HG02852 (cell line): ENCODE measurements at regions not wholly inside any gene's neighbourhood (a gene's known extent, or its start where the extent isn't known, plus 50 kb on each side); places are given as distances from the start of the nearest gene placed in this dataset.

Experiments used
- ATAC-seq: cut with Tn5 transposase; IDR thresholded peaks from one replicate; pipeline ENCODE4 v1.9.1; 2021; ENCODE audit warnings: mild to moderate bottlenecking, moderate library complexity; ENCODE audit not compliant: unreplicated experiment

DNA sequence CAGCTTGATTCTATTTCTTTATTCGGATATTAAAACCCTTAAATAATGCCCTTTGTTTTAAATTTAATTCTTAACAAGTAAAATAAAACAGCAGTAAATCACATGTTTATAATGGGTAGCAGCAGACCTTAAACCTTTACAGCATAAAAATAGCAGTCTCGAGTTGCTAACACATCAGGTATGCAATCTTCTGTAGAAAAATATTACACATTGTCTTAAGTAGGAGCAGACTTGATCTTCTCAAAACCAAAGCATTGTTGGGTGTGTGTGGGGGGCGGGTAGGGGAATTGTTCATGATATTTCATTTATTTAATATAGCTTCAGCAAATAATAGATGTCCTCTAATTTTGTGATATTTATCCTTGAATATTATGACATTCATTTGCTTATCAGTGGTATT, 331.4 kb downstream of the PCDH7 start:
- no peak for ATAC-seq

DNA sequence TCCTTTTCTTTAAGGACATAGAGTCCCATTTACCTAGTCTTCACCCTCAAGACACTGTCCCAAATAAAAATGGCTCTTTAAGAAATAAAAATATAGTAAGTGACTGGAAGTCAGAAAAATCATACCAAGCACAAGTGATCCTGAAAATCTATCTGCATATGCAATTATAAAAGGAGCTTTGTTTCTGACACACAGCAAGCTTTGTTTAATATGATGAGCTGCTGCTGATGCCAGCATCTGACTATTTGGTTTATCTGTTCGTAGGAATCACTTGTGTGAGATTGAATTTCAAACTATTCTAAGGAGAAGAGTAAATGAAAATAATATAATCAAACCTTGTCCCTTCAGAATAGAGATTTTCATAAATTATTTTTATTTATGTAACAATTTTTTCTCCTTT, 332.4 kb downstream of the PCDH7 start:
- ATAC-seq = no peak

DNA sequence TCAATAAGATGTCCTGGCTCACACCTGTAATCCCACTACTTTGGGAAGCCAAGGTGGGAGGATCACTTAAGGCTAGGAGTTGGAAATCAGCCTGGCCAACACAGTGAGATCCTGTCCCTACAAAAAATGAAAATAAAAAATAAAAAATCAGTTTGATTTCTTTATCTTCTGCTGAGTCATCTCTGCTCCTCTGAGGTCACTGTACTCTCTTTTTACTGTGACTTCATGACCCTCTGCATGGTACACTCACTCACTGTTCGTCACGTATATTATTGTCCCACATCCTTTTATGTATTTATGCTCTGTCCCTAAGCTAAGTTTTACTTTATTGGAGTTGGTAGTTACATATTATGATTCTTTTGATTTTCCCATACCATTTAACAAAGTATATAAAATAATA, 333.3 kb downstream of the PCDH7 start:
- no peak for ATAC-seq

DNA sequence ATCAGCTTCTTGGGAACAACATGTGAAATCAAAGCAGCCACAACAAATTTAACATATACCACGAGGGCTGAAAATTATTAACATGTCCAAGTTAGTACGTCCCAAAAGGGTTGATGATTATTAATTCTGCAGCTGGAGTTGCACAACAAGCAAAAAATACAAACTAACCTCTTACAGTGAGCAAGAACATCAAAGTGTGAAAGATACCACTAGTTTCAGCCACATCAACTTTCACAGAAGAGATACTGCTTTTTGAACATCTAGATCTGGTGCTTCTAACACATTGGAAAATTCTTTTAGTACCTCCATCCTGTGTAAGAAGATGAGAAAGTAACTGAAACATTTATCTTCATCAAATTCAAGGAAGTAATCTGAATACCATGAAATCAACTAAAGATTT, 334.1 kb downstream of the PCDH7 start:
- ATAC-seq = no peak

DNA sequence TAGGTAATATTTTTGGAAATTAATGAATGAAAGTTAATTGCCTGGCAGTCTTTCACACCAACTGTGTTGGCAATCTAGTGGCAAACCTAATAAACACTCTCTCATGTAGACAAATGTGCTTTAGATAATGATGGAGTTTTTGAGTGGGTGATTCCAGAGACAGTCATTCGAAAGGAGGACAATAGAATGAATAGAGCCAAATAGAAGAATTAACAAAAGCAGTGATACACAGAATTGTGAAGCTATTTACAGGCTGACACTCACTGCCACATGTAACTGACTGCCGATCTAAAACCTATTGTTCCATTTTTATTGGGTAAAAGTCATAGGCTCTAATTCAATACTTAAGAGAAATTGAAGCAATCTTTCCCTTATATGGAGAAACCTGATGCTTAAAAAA, 338.5 kb downstream of the PCDH7 start:
- no peak for ATAC-seq

DNA sequence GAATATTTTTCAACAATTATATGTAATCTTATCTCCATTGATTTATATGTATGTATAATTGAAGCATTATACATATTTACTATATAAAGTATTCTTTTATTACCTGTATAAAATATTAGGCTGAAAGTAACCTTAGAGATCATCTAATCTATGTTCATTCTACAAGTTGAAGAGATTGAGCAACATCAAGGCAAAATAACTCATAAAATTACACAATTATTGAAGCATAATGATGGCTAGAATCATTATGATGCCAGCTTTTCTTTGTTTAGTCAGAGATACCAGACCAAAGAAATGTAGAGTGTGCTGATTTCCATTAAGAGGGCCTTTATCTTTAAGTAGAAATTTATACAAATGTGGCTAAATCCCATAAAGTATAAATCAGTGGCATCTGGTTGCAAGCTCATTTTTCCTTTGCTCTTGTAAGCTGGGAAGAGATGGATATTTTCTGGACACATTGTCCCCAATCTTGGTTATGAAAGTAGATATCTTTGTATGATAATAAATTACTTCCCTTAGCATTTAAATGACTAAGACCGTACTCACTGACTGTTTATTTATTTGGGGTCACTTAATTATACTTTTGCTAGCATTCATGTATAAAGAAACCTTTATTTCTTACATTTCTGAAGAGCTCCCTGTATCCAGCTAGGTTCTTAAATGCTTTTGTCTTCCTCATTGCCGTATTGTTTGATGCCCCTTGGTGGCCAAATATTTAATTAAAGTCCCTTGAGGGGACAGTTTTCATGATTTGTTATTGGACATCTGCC, 339.8 kb downstream of the PCDH7 start:
- ATAC-seq = no peak

DNA sequence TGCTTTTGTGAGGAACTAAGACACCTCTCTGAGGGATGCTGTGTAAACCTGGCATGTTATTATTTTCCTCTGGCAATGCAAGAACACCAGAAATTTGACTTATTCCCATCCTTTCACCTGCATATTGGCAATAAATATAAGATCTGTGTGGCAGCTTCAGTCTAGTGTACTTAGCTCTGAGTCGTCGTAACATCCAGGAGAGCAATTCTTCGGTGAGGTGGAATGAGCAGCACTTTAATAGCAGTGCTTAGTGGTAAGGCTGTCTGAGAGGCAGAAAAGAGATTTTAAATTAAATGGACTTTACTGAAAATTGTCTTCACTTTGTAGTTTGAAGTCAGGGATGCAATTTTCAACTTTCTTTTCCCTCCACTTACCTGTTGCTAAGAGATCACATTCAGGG, 344.9 kb downstream of the PCDH7 start:
- ATAC-seq = no peak

DNA sequence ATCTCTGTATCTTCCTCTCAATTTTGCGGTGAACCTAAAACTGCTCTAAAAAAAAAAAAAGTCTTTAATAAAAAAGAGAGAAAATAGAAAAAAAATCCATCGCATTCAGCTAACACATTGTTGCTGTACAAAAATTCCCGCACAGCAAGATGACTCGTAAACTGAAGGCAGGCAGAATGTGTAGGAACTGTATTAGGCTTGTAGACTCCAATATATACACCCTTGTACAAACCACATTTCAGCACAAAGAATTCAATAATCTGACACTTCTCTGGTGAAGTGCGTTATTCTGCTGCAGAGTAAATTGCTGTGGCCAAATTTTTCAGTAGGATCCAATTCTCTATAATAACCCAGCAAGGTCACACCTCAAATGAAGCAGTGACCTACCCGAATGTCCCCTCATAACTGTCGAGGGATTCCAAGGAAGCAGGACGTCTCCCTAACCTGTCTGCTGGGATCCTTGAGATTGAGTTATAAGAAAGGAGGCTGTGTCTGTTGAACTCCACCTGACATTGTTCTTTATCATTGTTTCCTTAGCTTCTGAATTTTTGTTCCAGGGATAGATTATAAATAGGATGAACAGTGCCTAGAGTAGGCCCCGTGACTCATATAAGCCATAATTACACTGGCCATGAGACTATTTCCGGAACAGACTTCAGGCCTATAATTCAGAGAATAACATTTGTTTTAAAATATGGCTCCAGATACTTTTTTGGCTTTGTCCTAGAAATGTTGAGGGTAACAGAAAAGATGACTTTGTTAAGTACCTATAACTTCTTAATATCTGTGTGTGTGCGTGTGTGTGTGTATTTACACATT, 348.3 kb downstream of the PCDH7 start:
- ATAC-seq = no peak

DNA sequence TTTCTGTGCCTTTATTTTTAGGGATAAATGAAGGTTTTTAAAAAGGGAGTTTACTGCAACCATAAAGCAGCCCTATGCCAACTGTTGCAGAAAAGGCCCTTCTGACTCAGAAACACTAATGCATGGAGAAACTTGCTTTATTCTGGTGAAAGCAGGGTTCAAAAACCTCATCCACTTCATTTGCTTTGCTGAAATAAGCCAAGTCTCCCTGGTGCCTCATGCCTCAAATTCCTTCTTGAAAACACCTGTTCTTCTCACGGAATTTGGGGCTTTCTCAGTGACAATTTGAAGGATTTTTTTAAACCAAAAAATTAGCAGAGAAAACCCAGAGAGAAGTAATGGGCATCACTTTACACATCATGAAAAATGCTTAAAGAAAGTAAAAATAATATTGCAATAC, 349.0 kb downstream of the PCDH7 start:
- no peak for ATAC-seq

DNA sequence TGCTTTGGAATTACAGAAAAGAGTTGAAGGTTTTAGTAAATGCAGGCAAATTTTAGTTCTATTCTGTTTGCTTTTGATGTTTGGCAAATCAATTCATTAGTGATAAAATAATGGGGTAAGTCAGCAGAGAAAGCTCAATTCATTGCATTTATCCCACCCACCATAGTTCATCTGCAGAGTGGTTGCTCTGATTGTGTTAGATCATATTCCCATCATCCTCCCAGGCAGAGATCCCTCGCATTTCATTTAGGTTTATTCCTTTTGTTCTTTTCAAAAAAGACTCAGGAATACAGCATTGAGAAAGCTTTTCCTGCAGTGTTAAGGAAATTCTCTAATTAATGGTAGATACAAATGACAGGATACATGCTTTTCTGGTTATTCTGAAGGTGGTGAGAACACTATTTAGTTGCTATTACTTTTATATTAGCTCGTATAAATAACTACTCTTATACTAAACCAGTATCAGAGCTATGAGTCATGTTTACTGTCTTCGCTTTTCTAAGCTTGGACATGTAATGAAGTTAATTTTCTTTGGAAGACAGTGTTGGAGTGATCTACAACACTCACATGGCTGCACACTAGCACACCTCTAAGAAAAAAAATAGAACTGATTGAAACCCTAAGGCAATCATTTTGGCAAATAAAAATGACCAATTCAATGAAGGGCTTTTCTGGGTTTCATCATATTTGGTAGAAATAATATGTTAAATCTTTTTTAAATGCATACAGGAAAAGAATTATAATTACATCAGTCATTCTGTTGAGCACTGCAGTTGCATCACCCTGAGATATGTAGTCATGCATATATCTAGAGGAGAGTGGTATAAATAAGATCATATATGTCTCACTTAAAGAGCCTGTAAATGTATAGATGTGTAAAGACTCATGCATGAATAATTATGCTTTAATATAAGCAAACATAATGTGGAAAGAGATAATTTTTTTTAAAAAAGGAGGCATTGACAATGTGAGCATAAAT, 351.6 kb downstream of the PCDH7 start:
- no peak for ATAC-seq

DNA sequence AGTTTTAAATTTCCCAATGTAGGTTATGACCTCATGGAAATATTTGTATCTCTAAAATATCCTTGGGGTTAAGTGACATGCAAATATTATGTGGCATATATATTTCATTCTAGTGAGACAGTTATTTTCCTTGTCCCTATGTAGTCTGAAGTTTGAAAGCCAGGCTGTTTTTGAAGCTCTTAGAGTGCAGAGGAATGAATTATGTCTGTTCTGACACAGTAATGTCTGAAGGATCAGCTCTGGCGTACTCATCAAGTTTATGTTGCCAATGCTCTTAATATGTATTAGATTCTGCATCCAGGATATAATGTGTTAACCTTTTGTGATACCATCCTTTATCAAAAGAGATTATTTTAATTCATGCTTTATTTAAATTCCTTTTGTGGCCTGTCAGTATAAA, 355.8 kb downstream of the PCDH7 start:
- no peak for ATAC-seq

DNA sequence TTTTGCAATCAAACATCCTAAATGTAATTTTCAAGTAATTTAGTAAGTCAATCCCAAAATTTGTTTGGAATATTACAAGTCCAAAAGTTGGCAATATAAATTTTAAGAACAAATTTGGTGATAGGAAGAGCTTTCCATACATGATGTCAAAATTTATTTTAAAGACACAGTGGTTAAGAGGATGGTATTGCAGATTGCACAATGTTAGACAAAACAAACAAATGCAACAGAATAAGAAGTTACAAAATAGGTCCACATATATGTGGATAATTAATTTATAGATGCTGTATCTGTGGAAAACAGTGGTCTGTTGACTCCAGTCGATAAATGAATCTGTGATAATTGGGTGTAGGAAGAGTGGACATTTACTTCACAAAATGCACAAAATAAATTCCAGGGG, 358.5 kb downstream of the PCDH7 start:
- no peak for ATAC-seq

DNA sequence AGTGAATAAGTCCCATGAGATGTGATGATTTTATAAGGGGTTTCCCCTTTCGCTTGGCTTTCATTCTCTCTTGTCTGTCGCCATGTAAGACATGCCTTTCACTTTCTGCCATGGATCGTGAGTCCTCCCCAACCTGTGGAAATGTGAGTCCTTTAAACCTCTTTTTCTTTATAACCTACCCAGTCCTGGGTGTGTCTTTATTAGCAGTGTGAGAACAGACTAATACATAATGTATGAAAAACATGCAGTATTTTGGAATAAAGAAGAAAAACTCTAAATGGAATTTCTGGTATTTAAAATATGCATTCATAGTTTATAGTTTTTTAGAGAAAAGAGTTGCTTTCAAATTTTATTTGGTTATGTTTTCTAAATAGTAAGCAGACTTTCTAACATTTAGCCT, 360.7 kb downstream of the PCDH7 start:
- no peak for ATAC-seq

DNA sequence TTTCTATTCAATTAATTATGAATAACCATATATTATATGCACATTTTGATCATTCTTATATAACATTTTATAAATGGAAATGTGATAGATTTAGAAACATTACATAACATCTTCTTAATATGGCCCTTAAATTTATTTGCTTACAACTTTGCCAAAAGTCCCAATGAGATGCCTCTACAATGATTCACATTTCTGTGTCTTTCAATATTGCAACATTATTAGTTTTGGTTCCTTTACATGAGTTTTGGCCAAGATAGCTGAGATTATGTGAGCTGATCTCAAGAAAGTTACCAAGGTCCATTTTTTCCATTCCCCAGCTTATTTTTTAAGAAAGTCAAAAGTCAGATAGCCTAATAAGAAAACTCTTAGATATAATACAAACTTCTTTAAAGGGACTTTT, 361.2 kb downstream of the PCDH7 start:
- no peak for ATAC-seq

DNA sequence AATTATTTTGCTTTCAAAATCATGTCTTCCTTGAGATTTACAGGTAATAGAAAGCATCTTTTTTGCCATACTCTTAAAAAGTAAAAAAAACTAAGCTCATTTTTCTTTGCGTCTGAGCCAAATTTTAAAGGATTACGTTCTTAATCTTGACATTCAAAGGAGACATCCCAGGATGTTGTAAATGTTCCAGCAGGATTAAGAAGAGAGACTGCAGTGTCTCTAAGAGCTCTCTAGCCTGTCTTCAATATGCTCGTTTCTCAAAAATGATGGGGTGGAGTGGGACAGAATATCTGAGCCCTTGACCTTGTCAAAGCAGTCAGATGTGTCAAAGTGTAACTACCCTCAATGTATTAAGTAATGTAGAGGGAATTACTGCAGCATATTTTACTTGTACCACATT, 363.3 kb downstream of the PCDH7 start:
- ATAC-seq = no peak

DNA sequence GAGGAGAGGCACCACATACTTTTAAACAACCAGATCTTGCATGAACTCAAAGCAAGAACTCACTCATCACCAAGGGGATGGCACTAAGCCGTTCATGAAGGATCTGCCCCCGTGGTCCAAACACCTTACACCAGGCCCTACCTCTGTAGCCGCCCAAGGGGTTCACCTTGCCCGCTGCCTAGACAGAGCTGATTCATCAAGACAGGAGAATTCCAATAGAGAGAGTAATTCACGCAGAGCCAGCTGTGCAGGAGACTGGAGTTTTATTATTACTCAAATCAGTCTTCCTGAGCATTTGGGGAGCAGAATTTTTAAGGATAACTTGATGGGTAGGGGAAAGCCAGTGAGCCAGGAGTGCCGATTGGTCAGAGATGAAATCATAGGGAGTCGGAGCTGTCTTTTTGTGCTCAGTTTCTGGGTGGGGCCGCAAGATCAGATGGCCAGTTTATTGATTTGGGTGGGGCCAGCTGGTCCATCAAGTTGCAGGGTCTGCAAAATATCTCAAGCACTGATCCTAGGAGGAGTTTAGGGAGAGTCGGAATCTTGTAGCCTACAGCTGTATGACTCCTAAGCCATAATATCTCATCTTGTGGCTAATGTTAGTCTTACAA, 364.7 kb downstream of the PCDH7 start:
- ATAC-seq = no peak

DNA sequence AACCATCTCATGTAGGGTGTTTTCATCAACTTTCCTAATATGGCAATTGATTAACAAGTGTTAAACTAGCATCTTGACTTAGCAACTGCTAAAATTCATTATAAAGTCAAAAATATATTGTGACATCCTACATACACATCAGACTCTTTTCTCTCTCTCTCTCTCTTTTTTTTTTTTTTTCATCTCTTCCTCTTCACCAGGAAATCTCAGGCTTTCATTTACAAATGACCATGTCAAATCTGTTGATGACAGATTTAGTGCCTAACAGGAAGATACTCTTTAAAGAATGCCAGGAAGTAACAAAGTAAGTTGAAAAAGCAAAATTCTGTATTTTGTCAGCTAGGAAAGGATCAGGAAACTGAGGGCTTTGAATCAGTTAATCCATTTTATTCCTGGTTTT, 365.5 kb downstream of the PCDH7 start:
- ATAC-seq = no peak

DNA sequence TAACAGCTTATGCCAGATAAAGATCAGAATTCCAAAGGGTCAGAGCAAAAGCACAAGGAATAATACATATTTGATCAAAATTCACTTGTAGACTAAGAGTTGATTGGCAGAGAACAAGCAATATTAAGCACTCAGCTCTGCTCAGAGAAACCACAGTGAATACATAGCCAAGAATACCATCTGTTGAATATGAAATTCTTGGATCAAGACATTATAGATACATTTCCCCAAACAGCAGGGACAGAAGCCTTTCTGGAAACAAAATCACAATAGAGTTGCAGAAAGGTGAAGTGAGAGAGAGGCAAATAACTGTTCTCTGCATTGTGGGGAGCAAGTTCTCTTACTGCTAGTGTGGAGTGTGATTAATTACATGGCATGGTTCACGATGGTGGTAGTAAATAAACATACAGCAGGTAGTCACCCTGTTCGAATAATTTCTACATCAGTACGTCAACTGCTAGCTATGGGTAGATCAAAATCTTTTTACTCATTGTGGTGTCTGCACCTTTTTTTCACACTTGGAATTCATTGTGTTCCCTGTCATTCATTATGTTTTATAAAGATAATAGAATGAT, 366.7 kb downstream of the PCDH7 start:
- ATAC-seq = no peak

DNA sequence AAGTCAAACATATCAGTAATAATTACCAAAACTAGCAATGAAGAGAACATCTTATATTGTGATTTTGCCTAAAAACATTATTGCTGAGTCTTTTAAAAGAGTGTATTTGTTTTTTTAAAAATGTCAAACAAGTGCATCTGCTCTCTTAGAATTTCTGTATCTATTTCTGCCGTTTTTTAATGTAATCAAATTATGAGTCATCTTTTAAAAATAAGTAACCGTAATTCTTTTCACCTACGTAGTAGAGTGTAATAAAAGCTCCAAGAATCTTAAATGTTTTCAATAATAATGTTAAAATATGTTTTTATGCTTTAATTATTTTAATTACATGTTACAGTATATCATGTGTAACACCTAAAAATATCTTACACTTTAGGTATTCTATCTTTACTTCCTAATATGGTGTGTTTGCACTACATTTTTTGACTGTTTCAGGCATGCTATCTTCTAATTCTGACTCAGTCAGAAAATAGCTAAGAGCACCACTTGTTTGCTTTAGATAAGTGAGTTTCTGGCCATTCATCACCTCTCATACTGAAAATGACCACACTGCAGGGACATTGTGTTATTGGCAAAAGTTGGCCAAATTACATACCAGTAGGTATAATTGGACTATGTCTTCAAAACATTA, 368.5 kb downstream of the PCDH7 start:
- ATAC-seq = no peak

DNA sequence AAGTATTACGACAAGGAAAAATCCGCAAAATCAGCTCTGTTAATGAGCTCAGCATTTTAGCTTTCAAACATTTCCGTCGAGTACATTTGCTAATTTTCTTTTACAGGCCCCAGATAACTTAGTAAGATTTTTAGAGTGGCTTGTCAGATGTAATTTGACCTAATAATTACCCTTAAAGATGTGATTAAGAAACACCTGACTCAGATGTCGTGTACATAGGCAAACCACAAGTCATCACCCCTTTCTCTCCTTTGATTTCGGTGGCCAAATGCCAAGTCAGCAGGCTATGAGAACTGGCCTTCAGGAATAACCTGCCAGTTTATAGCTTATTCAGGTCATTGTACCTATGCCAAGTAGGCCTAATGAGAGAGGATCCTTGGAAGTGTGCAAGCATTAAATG, 369.6 kb downstream of the PCDH7 start:
- ATAC-seq = no peak
